ENCODE measurements at regions not wholly inside any gene's neighbourhood (a gene's known extent, or its start where the extent isn't known, plus 50 kb on each side); places are given as distances from the start of the nearest gene placed in this dataset.

DNA sequence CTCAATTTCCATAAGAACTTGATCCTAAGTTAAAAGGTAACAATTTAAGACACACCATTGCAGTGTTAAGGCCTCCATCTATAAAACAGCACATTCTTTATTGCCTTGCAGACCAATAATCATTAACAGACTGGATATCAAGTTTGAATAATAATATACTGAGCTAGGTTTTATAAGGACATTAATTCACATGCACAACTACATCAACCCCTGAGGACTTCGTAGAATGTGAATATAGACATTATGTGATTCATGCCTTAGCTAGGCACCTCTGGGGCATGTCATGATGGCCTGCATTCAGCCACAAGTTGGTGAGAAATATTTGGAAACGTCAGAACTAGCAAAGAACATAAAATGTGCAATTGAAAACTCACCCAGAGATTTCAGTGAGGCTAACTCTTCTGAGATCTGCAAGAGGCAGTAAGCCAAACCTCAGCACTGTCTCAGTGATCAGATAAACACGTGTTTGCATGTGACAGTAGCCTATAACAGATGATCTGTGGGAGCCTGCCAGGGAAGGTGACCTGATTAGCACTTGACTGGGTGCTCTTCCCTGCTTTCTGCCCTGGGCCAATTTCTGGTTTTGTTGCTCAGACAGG, 492.2 kb downstream of the FLRT2 start:
- no peaks in the 10 kb centered on the region for H3K27me3 ChIP-seq
- no peaks in the 10 kb centered on the region for H3K9me3 ChIP-seq
- TF ChIP-seq, protein P1, sequence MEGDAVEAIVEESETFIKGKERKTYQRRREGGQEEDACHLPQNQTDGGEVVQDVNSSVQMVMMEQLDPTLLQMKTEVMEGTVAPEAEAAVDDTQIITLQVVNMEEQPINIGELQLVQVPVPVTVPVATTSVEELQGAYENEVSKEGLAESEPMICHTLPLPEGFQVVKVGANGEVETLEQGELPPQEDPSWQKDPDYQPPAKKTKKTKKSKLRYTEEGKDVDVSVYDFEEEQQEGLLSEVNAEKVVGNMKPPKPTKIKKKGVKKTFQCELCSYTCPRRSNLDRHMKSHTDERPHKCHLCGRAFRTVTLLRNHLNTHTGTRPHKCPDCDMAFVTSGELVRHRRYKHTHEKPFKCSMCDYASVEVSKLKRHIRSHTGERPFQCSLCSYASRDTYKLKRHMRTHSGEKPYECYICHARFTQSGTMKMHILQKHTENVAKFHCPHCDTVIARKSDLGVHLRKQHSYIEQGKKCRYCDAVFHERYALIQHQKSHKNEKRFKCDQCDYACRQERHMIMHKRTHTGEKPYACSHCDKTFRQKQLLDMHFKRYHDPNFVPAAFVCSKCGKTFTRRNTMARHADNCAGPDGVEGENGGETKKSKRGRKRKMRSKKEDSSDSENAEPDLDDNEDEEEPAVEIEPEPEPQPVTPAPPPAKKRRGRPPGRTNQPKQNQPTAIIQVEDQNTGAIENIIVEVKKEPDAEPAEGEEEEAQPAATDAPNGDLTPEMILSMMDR (IDR thresholded peaks at IDR 0.05): no peak
- H3K4me1 ChIP-seq: no peaks in the 10 kb centered on the region
- intact Hi-C loops (cut with DNase I; ENCODE audit: low total_unique reads): no loop called here
- no peak overlapping the region for H3K27ac ChIP-seq
- no peaks in the 10 kb centered on the region for H3K36me3 ChIP-seq
- H3K4me3 ChIP-seq: no peak overlapping the region
- DNase-seq: no peak

DNA sequence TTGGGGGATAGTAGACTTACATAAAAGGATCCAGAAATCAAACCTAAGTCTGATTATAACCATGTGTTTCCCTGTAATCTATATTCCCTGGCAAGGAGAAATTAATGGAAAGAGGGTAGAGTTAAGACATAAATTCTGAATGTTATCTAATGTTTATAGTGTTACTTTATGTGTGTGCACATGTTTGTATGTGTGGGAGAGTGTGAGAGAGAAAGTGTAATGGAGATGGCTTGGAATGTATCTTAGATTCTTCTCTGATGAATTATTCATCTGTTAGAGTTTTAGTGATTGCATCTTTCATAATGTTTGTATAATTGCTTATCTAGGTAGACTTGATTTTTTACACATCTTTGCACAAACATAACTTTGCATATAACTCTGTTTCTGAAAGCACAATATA, 490.9 kb downstream of the FLRT2 start:
- Histone ChIP-seq H3K36me3 (no peaks in the 10 kb centered on the region), H3K27ac (no peak overlapping the region), H3K4me3 (no peak overlapping the region), H3K9me3 (no peaks in the 10 kb centered on the region), H3K4me1 (no peaks in the 10 kb centered on the region), H3K27me3 (no peaks in the 10 kb centered on the region)
- TF ChIP-seq, protein P1 (IDR thresholded peaks at IDR 0.05): no peak
- intact Hi-C loops (cut with DNase I; ENCODE audit: low total_unique reads): no loop called here
- no peak for DNase-seq

GRCh38 chr14:86015941-86016340, 486.0 kb downstream of the FLRT2 start:
- no peak overlapping the region for H3K27ac ChIP-seq
- DNase-seq: no peak
- H3K9me3 ChIP-seq: no peaks in the 10 kb centered on the region
- H3K36me3 ChIP-seq: no peaks in the 10 kb centered on the region
- TF ChIP-seq, protein P1 (IDR thresholded peaks at IDR 0.05): no peak
- no peak overlapping the region for H3K4me3 ChIP-seq
- intact Hi-C loops (cut with DNase I; ENCODE audit: low total_unique reads): no loop called here
- H3K27me3 ChIP-seq: no peaks in the 10 kb centered on the region
- no peaks in the 10 kb centered on the region for H3K4me1 ChIP-seq

DNA sequence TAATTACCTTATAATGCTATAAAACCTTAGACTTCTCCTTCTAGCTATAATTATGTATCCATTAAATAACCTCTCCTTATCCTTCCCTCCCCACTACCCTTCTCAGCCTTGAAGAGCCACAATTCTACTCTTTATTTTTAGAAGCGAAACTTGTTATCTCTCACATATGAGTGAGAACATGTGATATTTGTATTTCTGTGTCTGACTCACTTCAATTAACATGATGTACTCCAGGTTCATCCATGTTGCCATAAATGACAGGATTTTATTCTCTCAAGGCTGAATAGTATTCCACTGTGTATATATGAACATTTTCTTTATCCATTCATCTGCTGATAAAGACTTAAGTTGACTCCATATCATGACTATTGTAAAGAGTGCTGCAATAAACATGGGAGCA, 485.6 kb downstream of the FLRT2 start:
- Histone ChIP-seq H3K27me3 (no peaks in the 10 kb centered on the region), H3K4me1 (no peaks in the 10 kb centered on the region), H3K9me3 (no peaks in the 10 kb centered on the region), H3K36me3 (no peaks in the 10 kb centered on the region), H3K4me3 (no peak overlapping the region), H3K27ac (no peak overlapping the region)
- intact Hi-C loops (cut with DNase I; ENCODE audit: low total_unique reads): no loop called here
- TF ChIP-seq, protein P1 (IDR thresholded peaks at IDR 0.05): no peak
- DNase-seq: no peak

- TF ChIP-seq, protein P1 (IDR thresholded peaks at IDR 0.05): no peak
- intact Hi-C loops (cut with DNase I; ENCODE audit: low total_unique reads): no loop called here
- H3K27ac ChIP-seq: no peak overlapping the region
- no peak overlapping the region for H3K4me3 ChIP-seq
- no peak for DNase-seq
- no peaks in the 10 kb centered on the region for H3K27me3 ChIP-seq
- no peaks in the 10 kb centered on the region for H3K36me3 ChIP-seq
- H3K9me3 ChIP-seq: no peaks in the 10 kb centered on the region
- H3K4me1 ChIP-seq: no peaks in the 10 kb centered on the region
Observed at GRCh38 chr14:86013641-86014040, 483.7 kb downstream of the FLRT2 start.

- H3K27me3 ChIP-seq: no peaks in the 10 kb centered on the region
- no peaks in the 10 kb centered on the region for H3K36me3 ChIP-seq
- H3K4me3 ChIP-seq: no peak overlapping the region
- no peaks in the 10 kb centered on the region for H3K4me1 ChIP-seq
- H3K27ac ChIP-seq: no peak overlapping the region
- intact Hi-C loops (cut with DNase I; ENCODE audit: low total_unique reads): no loop called here
- DNase-seq: no peak
- TF ChIP-seq, protein P1 (IDR thresholded peaks at IDR 0.05): no peak
- H3K9me3 ChIP-seq: no peaks in the 10 kb centered on the region
Observed at GRCh38 chr14:86012461-86012860, 482.5 kb downstream of the FLRT2 start.
